Liver (tissue), 8 donors: ENCODE measurements at regions not wholly inside any gene's neighbourhood (a gene's known extent, or its start where the extent isn't known, plus 50 kb on each side); places are given as distances from the start of the nearest gene placed in this dataset.

ENCODE experiments used
- DNase-seq: peaks from one replicate; pipeline ENCODE4 v3.0.0-alpha.2; 2017; ENCODE audit warnings: low spot score
- H3K27ac ChIP-seq, 2 donors: one replicate each; pipeline ENCODE4 v1.7.0; 2013; ENCODE audit warnings: inconsistent platforms in 2 of 2, low read length in 2 of 2, control low read depth in 1 of 2, low read depth in 1 of 2, mild to moderate bottlenecking in 1 of 2
- H3K27me3 ChIP-seq, 4 donors: one replicate each; pipeline versions ENCODE4 v1.6.1 to v1.7.0; 2013; ENCODE audit warnings: low read length in 3 of 4, inconsistent platforms in 1 of 4, mild to moderate bottlenecking in 1 of 4, moderate library complexity in 1 of 4; ENCODE audit not compliant: control insufficient read depth in 4 of 4, insufficient read depth in 4 of 4
- H3K36me3 ChIP-seq, 4 donors: one replicate each; pipeline versions ENCODE4 v1.6.1 to v1.7.0; 2013; ENCODE audit warnings: low read length in 3 of 4, mild to moderate bottlenecking in 3 of 4, low read depth in 1 of 4, moderate library complexity in 1 of 4; ENCODE audit not compliant: control insufficient read depth in 4 of 4, insufficient read depth in 3 of 4
- H3K4me1 ChIP-seq, 4 donors: one replicate each; pipeline versions ENCODE4 v1.6.1 to v1.7.0; 2013; ENCODE audit warnings: low read length in 3 of 4, mild to moderate bottlenecking in 3 of 4, moderate library complexity in 1 of 4; ENCODE audit not compliant: control insufficient read depth in 4 of 4, insufficient read depth in 4 of 4
- H3K4me3 ChIP-seq, 3 donors: one replicate each; pipeline versions ENCODE4 v1.6.1 to v1.7.0; 2013; ENCODE audit warnings: low read length in 3 of 3, control low read depth in 1 of 3, low read depth in 1 of 3, mild to moderate bottlenecking in 1 of 3
- H3K9ac ChIP-seq, 2 donors: one replicate each; pipeline ENCODE4 v1.7.0; 2013; ENCODE audit warnings: low read length in 2 of 2, mild to moderate bottlenecking in 2 of 2, moderate library complexity in 2 of 2, control low read depth in 1 of 2, low read depth in 1 of 2
- H3K9me3 ChIP-seq, 4 donors: one replicate each; pipeline versions ENCODE4 v1.6.1 to v1.7.0; 2013; ENCODE audit warnings: low read length in 3 of 4; ENCODE audit not compliant: control insufficient read depth in 4 of 4
- ATF3 ChIP-seq: IDR thresholded peaks from 2 replicates; pipeline ENCODE4 v1.6.1; 2016; ENCODE audit warnings: antibody characterized with exemption
- CTCF ChIP-seq: fragments of 150-350 bp; IDR thresholded peaks from 2 replicates; pipeline ENCODE4 v1.5.1; 2017; ENCODE audit warnings: improper control_type of control experiment, low read depth, low read length; ENCODE audit not compliant: missing input control
- EGR1 ChIP-seq, 2 donors: IDR thresholded peaks; 2 replicates each; pipeline ENCODE4 v1.6.1; 2016 to 2018; ENCODE audit warnings: antibody characterized with exemption in 2 of 2, low read depth in 2 of 2
- HNF4G ChIP-seq: IDR thresholded peaks from 2 replicates; pipeline ENCODE4 v1.6.1; 2016; ENCODE audit warnings: antibody characterized with exemption
- JUND ChIP-seq, 2 donors: IDR thresholded peaks; 2 replicates each; pipeline ENCODE4 v1.6.1; 2016; ENCODE audit warnings: antibody characterized with exemption in 2 of 2
- MAX ChIP-seq: IDR thresholded peaks from 2 replicates; pipeline ENCODE4 v1.6.1; 2016; ENCODE audit warnings: antibody characterized with exemption
- NR2F2 ChIP-seq: IDR thresholded peaks from 2 replicates; pipeline ENCODE4 v1.6.1; 2016; ENCODE audit warnings: antibody characterized with exemption
- RAD21 ChIP-seq, 2 donors: IDR thresholded peaks; 2 replicates each; pipeline ENCODE4 v1.6.1; 2016; ENCODE audit warnings: antibody characterized with exemption in 2 of 2, mild to moderate bottlenecking in 2 of 2
- REST ChIP-seq: IDR thresholded peaks from 2 replicates; pipeline ENCODE4 v1.6.1; 2016; ENCODE audit warnings: antibody characterized with exemption, mild to moderate bottlenecking
- RXRA ChIP-seq, 2 donors: IDR thresholded peaks; 2 replicates each; pipeline ENCODE4 v1.6.1; 2017 to 2018; ENCODE audit warnings: antibody characterized with exemption in 2 of 2, mild to moderate bottlenecking in 1 of 2
- SP1 ChIP-seq: IDR thresholded peaks from 2 replicates; pipeline ENCODE4 v1.6.1; 2018; ENCODE audit warnings: antibody characterized with exemption, mild to moderate bottlenecking
- YY1 ChIP-seq: IDR thresholded peaks from 2 replicates; pipeline ENCODE4 v1.6.1; 2016; ENCODE audit warnings: antibody characterized with exemption, mild to moderate bottlenecking
- ZBTB33 ChIP-seq: IDR thresholded peaks from 2 replicates; pipeline ENCODE4 v1.6.1; 2016; ENCODE audit warnings: antibody characterized with exemption
- WGBS: extraction: QIAGEN DNeasy Blood & Tissue Kit; methylation state at CpG from one replicate; pipeline ENCODE4 v1.1.7; 2013; 5-methylcytosine and 5-hydroxymethylcytosine counted together
- donor health status: healthy.
- donor health status: healthy.
- donor health status: healthy.
- donor health status: healthy.
- donor health status: healthy.

- DNase-seq = no peak
- no peak overlapping the region for H3K9ac ChIP-seq
- H3K4me1 ChIP-seq = no peaks in the 10 kb centered on the region
- no peak overlapping the region for H3K27ac ChIP-seq
- H3K9me3 ChIP-seq = no peaks in the 10 kb centered on the region
- TF ChIP-seq JUND (IDR thresholded peaks at IDR 0.05) = no peak
- TF ChIP-seq HNF4G = no peak
- TF ChIP-seq SP1 = no peak
- TF ChIP-seq EGR1 (IDR thresholded peaks at IDR 0.05; ENCODE audit: low read depth in 2 of 2) = no peak
- TF ChIP-seq RXRA (IDR thresholded peaks at IDR 0.05) = no peak
- no peak for TF ChIP-seq RAD21 (IDR thresholded peaks at IDR 0.05)
- H3K27me3 ChIP-seq = no peaks in the 10 kb centered on the region
- H3K36me3 ChIP-seq = no peaks in the 10 kb centered on the region
- H3K4me3 ChIP-seq = no peak overlapping the region
Measured at GRCh38 chr4:43709443-43709842, 739.2 kb downstream of the KCTD8 start.

- Histone ChIP-seq H3K27me3 (no peaks in the 10 kb centered on the region), H3K9me3 (no peaks in the 10 kb centered on the region), H3K36me3 (no peaks in the 10 kb centered on the region), H3K9ac (no peak overlapping the region), H3K4me3 (no peak overlapping the region), H3K4me1 (no peaks in the 10 kb centered on the region), H3K27ac (no peak overlapping the region)
- no peak for DNase-seq
- TF ChIP-seq YY1 (no peak), SP1 (no peak), EGR1 (IDR thresholded peaks at IDR 0.05; ENCODE audit: low read depth in 2 of 2) (no peak), MAX (no peak), RAD21 (IDR thresholded peaks at IDR 0.05) (no peak), REST (no peak), NR2F2 (no peak), CTCF (no peak), ZBTB33 (no peak), ATF3 (no peak)
- 63% methylated on average over 5 of the region's 5 CpGs for WGBS
Measured at GRCh38 chr4:43716721-43717395, 731.8 kb downstream of the KCTD8 start.
